ENCODE measurements at regions not wholly inside any gene's neighbourhood (a gene's known extent, or its start where the extent isn't known, plus 50 kb on each side); places are given as distances from the start of the nearest gene placed in this dataset.
A peak's percentile ranks its signal among the peaks of the same experiment; 100 is the strongest.

GRCh38 chr5:101679816-101680215 is 616.3 kb downstream of the SLCO4C1 start:
- TF ChIP-seq ZNF274 (IDR thresholded peaks at IDR 0.05; ENCODE audit: low read depth, low read length) = no peak
- TF ChIP-seq SUZ12 (IDR thresholded peaks at IDR 0.05; ENCODE audit: extremely low read depth, insufficient read depth, insufficient read length) = no peak
- TF ChIP-seq YY1 (IDR thresholded peaks at IDR 0.05; ENCODE audit: insufficient read depth, insufficient read length) = no peak
- no peak for DNase-seq (ENCODE audit: low read depth, low spot score)

GRCh38 chr5:101678481-101679193 is 617.4 kb downstream of the SLCO4C1 start:
- TF ChIP-seq ZNF274 (IDR thresholded peaks at IDR 0.05; ENCODE audit: low read depth, low read length) (no peak), YY1 (IDR thresholded peaks at IDR 0.05; ENCODE audit: insufficient read depth, insufficient read length) (no peak), SUZ12 (IDR thresholded peaks at IDR 0.05; ENCODE audit: extremely low read depth, insufficient read depth, insufficient read length) (no peak)
- Histone ChIP-seq H3K9ac (ENCODE audit: insufficient read length, low read depth) (no peak overlapping the region), H3K27me3 (ENCODE audit: insufficient read depth, insufficient read length) (no peaks in the 10 kb centered on the region), H3K4me3 (ENCODE audit: insufficient read length, low read depth) (no peak overlapping the region), H3K36me3 (ENCODE audit: insufficient read depth, insufficient read length, low read length) (no peaks in the 10 kb centered on the region), H3K4me1 (ENCODE audit: insufficient read depth, insufficient read length) (no peaks in the 10 kb centered on the region), H3K9me3 (ENCODE audit: insufficient read depth, low read length) (no peaks in the 10 kb centered on the region)
- peak; percentile 43 for DNase-seq (ENCODE audit: low read depth, low spot score)

More at GRCh38 chr5:101679816-101680215, 616.3 kb downstream of the SLCO4C1 start:
- Histone ChIP-seq H3K27me3 (ENCODE audit: insufficient read depth, insufficient read length) (no peaks in the 10 kb centered on the region), H3K4me3 (ENCODE audit: insufficient read length, low read depth) (no peak overlapping the region), H3K4me1 (ENCODE audit: insufficient read depth, insufficient read length) (no peaks in the 10 kb centered on the region), H3K9me3 (ENCODE audit: insufficient read depth, low read length) (no peaks in the 10 kb centered on the region), H3K9ac (ENCODE audit: insufficient read length, low read depth) (no peak overlapping the region), H3K36me3 (ENCODE audit: insufficient read depth, insufficient read length, low read length) (no peaks in the 10 kb centered on the region)

GRCh38 chr5:101677961-101678360 is 618.1 kb downstream of the SLCO4C1 start:
- H3K36me3 ChIP-seq (ENCODE audit: insufficient read depth, insufficient read length, low read length) = no peaks in the 10 kb centered on the region
- TF ChIP-seq SUZ12 (IDR thresholded peaks at IDR 0.05; ENCODE audit: extremely low read depth, insufficient read depth, insufficient read length) (no peak), YY1 (IDR thresholded peaks at IDR 0.05; ENCODE audit: insufficient read depth, insufficient read length) (no peak), ZNF274 (IDR thresholded peaks at IDR 0.05; ENCODE audit: low read depth, low read length) (no peak)
- H3K4me1 ChIP-seq (ENCODE audit: insufficient read depth, insufficient read length) = no peaks in the 10 kb centered on the region
- no peak for DNase-seq (ENCODE audit: low read depth, low spot score)
- H3K4me3 ChIP-seq (ENCODE audit: insufficient read length, low read depth) = no peak overlapping the region
- H3K27me3 ChIP-seq (ENCODE audit: insufficient read depth, insufficient read length) = no peaks in the 10 kb centered on the region
- no peaks in the 10 kb centered on the region for H3K9me3 ChIP-seq (ENCODE audit: insufficient read depth, low read length)
- H3K9ac ChIP-seq (ENCODE audit: insufficient read length, low read depth) = no peak overlapping the region

DNA sequence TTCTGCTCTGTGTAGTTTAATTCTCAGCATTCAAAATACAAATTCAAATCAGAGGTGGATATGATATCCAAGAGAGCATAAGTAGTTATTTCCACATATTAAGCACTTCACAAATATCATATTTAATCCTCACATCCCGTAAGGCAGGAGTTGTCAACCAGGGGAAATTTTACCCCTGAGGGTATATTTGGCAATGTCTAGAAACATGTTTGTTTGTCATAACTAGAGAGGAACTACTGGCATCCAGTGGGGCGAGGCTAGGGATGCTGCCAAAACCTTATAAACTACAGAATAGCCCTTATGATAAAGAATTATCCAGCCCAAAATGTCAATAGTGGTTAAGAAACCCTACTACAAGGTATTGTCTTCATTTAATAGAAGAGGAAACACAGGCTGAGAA is 619.4 kb downstream of the SLCO4C1 start:
- Histone ChIP-seq H3K36me3 (ENCODE audit: insufficient read depth, insufficient read length, low read length) (no peaks in the 10 kb centered on the region), H3K4me1 (ENCODE audit: insufficient read depth, insufficient read length) (no peaks in the 10 kb centered on the region), H3K9ac (ENCODE audit: insufficient read length, low read depth) (no peak overlapping the region), H3K4me3 (ENCODE audit: insufficient read length, low read depth) (no peak overlapping the region), H3K9me3 (ENCODE audit: insufficient read depth, low read length) (no peaks in the 10 kb centered on the region), H3K27me3 (ENCODE audit: insufficient read depth, insufficient read length) (no peaks in the 10 kb centered on the region)
- DNase-seq (ENCODE audit: low read depth, low spot score) = no peak
- TF ChIP-seq SUZ12 (IDR thresholded peaks at IDR 0.05; ENCODE audit: extremely low read depth, insufficient read depth, insufficient read length) = no peak
- no peak for TF ChIP-seq YY1 (IDR thresholded peaks at IDR 0.05; ENCODE audit: insufficient read depth, insufficient read length)
- no peak for TF ChIP-seq ZNF274 (IDR thresholded peaks at IDR 0.05; ENCODE audit: low read depth, low read length)

GRCh38 chr5:101675510-101676219 is 620.4 kb downstream of the SLCO4C1 start:
- Histone ChIP-seq H3K4me1 (ENCODE audit: insufficient read depth, insufficient read length) (no peaks in the 10 kb centered on the region), H3K9ac (ENCODE audit: insufficient read length, low read depth) (no peak overlapping the region), H3K36me3 (ENCODE audit: insufficient read depth, insufficient read length, low read length) (no peaks in the 10 kb centered on the region), H3K27me3 (ENCODE audit: insufficient read depth, insufficient read length) (no peaks in the 10 kb centered on the region), H3K4me3 (ENCODE audit: insufficient read length, low read depth) (no peak overlapping the region), H3K9me3 (ENCODE audit: insufficient read depth, low read length) (no peaks in the 10 kb centered on the region)
- no peak for DNase-seq (ENCODE audit: low read depth, low spot score)
- no peak for TF ChIP-seq YY1 (IDR thresholded peaks at IDR 0.05; ENCODE audit: insufficient read depth, insufficient read length)
- TF ChIP-seq SUZ12 (IDR thresholded peaks at IDR 0.05; ENCODE audit: extremely low read depth, insufficient read depth, insufficient read length) = no peak
- no peak for TF ChIP-seq ZNF274 (IDR thresholded peaks at IDR 0.05; ENCODE audit: low read depth, low read length)

GRCh38 chr5:101673120-101673519 is 623.0 kb downstream of the SLCO4C1 start:
- H3K36me3 ChIP-seq (ENCODE audit: insufficient read depth, insufficient read length, low read length) = no peaks in the 10 kb centered on the region
- H3K27me3 ChIP-seq (ENCODE audit: insufficient read depth, insufficient read length) = no peaks in the 10 kb centered on the region
- H3K4me3 ChIP-seq (ENCODE audit: insufficient read length, low read depth) = no peak overlapping the region
- no peaks in the 10 kb centered on the region for H3K9me3 ChIP-seq (ENCODE audit: insufficient read depth, low read length)
- H3K4me1 ChIP-seq (ENCODE audit: insufficient read depth, insufficient read length) = no peaks in the 10 kb centered on the region
- TF ChIP-seq ZNF274 (IDR thresholded peaks at IDR 0.05; ENCODE audit: low read depth, low read length) (no peak), YY1 (IDR thresholded peaks at IDR 0.05; ENCODE audit: insufficient read depth, insufficient read length) (no peak), SUZ12 (IDR thresholded peaks at IDR 0.05; ENCODE audit: extremely low read depth, insufficient read depth, insufficient read length) (no peak)
- no peak overlapping the region for H3K9ac ChIP-seq (ENCODE audit: insufficient read length, low read depth)
- DNase-seq (ENCODE audit: low read depth, low spot score) = no peak

DNA sequence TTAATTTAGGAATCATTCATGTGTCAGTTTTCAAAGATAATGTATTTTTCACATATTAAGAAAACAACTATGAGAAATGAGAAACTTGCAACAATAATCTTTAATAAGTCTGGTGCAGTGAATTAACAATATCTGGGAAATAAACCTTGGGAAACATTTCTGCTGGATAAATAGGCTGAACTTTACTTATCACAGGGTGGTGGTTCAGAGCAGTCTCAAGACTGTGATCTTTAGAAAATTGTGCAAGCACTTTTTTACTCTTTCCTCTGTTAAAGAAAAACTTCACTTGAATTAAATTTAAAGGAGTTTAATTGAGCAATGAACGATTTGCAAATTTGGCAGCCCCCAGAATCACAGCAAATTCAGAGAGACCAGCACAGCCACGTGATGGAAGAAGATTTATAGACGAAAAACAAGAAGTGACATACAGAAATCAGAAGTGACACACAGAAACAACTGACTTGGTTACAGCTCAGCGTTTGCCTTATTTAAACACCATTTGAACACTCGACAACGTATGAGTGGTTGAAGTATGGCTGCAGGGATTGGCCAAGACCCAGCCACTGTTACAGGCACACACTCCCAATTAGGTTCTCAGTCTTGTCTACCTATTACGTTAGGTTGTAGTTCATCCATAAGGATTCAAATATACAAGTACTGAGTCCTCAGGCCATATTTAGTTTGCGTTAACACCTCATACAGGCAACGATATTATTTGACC is 631.9 kb downstream of the SLCO4C1 start:
- no peak overlapping the region for H3K9ac ChIP-seq (ENCODE audit: insufficient read length, low read depth)
- TF ChIP-seq SUZ12 (IDR thresholded peaks at IDR 0.05; ENCODE audit: extremely low read depth, insufficient read depth, insufficient read length) = no peak
- TF ChIP-seq YY1 (IDR thresholded peaks at IDR 0.05; ENCODE audit: insufficient read depth, insufficient read length) = no peak
- no peak for TF ChIP-seq ZNF274 (IDR thresholded peaks at IDR 0.05; ENCODE audit: low read depth, low read length)
- DNase-seq (ENCODE audit: low read depth, low spot score) = no peak
- no peaks in the 10 kb centered on the region for H3K27me3 ChIP-seq (ENCODE audit: insufficient read depth, insufficient read length)
- no peaks in the 10 kb centered on the region for H3K4me1 ChIP-seq (ENCODE audit: insufficient read depth, insufficient read length)
- H3K4me3 ChIP-seq (ENCODE audit: insufficient read length, low read depth) = no peak overlapping the region
- H3K36me3 ChIP-seq (ENCODE audit: insufficient read depth, insufficient read length, low read length) = no peaks in the 10 kb centered on the region
- no peaks in the 10 kb centered on the region for H3K9me3 ChIP-seq (ENCODE audit: insufficient read depth, low read length)
